ENCODE measurements at regions not wholly inside any gene's neighbourhood (a gene's known extent, or its start where the extent isn't known, plus 50 kb on each side); places are given as distances from the start of the nearest gene placed in this dataset.
"Not testable (repeated sequence)": the region's sequence is repeated elsewhere in the genome, so short reads cannot be mapped to it uniquely, and the experiment has no call there.

DNA sequence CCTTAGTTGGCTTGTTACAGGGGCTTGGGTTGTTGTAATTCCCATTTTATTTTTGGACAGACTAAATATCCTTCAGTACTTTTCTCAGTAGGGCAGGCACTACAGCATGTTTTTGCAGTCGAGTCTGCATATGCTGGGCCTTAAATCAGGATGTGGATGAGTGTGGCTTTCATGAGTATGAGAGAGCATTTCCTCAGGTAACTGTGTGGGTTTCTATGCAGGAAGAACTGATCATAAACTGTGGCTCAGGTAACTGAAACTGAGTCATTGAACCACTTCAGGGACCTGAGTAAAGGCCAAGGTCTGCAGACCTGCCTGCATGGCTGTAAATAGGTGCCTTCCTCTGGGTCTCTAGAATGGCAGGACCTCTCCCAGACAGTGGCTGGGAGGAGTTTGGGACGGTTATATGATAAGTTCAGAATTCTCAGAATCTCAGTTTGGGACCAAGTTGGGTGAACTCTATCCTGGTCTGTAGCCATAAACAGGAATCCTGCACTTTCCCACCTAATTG is 112.1 kb downstream of the ZNF737 start:
- H3K9ac ChIP-seq (ENCODE audit: low read length in 3 of 3), result no peak overlapping the region
- no peaks in the 10 kb centered on the region for H3K27me3 ChIP-seq (ENCODE audit: control insufficient read depth, insufficient read depth, low read length)
- no peaks in the 10 kb centered on the region for H3K4me1 ChIP-seq (ENCODE audit: control insufficient read depth in 2 of 3, insufficient read depth in 2 of 3, low read depth in 1 of 3, low read length in 3 of 3)
- intact Hi-C loops (cut with DNase I), result no loop called here
- FAIRE-seq (no peak), DNase-seq (no peak)
- no peak overlapping the region for H3K4me3 ChIP-seq (ENCODE audit: low read length in 3 of 3)
- H3K27ac ChIP-seq (ENCODE audit: low read depth in 2 of 2, low read length in 2 of 2), result no peak overlapping the region
- TF ChIP-seq, protein P1, sequence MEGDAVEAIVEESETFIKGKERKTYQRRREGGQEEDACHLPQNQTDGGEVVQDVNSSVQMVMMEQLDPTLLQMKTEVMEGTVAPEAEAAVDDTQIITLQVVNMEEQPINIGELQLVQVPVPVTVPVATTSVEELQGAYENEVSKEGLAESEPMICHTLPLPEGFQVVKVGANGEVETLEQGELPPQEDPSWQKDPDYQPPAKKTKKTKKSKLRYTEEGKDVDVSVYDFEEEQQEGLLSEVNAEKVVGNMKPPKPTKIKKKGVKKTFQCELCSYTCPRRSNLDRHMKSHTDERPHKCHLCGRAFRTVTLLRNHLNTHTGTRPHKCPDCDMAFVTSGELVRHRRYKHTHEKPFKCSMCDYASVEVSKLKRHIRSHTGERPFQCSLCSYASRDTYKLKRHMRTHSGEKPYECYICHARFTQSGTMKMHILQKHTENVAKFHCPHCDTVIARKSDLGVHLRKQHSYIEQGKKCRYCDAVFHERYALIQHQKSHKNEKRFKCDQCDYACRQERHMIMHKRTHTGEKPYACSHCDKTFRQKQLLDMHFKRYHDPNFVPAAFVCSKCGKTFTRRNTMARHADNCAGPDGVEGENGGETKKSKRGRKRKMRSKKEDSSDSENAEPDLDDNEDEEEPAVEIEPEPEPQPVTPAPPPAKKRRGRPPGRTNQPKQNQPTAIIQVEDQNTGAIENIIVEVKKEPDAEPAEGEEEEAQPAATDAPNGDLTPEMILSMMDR (IDR thresholded peaks at IDR 0.05; ENCODE audit: borderline replicate concordance, extremely low read depth, insufficient read depth), result no peak
- no peaks in the 10 kb centered on the region for H3K36me3 ChIP-seq (ENCODE audit: control insufficient read depth in 2 of 3, insufficient read depth in 3 of 3, low read length in 3 of 3)
- no peaks in the 10 kb centered on the region for H3K9me3 ChIP-seq (ENCODE audit: control insufficient read depth in 2 of 3, insufficient read depth in 1 of 3, low read length in 3 of 3)

DNA sequence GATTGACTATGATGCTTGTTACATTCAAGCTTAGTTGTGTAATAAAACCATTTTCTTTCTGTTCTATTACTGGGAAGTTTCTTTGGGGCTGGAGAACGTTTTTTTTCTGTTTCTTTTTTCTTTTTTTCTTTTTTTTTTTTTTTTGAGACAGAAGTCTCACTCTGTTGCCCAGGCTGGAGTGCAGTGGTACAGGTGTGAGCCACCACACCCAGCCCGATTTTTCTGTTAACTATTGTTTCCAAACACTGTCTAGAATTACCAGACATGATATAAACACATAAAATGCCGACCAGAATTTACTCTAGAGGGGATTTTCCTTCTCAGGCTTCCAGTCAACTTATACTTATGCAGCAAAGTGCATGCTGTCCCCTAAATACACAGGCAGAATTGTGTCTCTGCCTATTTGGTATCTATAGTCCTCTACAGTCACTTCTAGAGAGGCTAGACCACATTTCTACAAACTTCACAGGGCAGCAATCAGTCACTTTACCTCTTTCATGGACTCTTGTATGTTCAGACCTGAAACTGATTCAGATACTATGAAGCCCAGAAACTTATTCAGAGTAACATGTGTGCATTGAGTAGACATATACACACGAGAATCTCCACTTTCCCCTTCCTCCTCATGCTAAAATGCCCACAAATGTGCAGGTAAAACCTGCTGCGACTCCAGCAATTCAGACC is 121.2 kb downstream of the ZNF737 start:
- intact Hi-C loops (cut with DNase I), result no loop called here
- no peaks in the 10 kb centered on the region for H3K9me3 ChIP-seq (ENCODE audit: control insufficient read depth in 2 of 3, insufficient read depth in 1 of 3, low read length in 3 of 3)
- H3K27ac ChIP-seq (ENCODE audit: low read depth in 2 of 2, low read length in 2 of 2), result no peak overlapping the region
- H3K27me3 ChIP-seq (ENCODE audit: control insufficient read depth, insufficient read depth, low read length), result no peaks in the 10 kb centered on the region
- DNase-seq, result no peak
- H3K4me1 ChIP-seq (ENCODE audit: control insufficient read depth in 2 of 3, insufficient read depth in 2 of 3, low read depth in 1 of 3, low read length in 3 of 3), result peaks cover 0 to 7% (median 0%) of the 10 kb centered on the region in 3 donors
- TF ChIP-seq, protein P1 (IDR thresholded peaks at IDR 0.05; ENCODE audit: borderline replicate concordance, extremely low read depth, insufficient read depth), result no peak
- peak; percentile 11 for FAIRE-seq
- no peaks in the 10 kb centered on the region for H3K36me3 ChIP-seq (ENCODE audit: control insufficient read depth in 2 of 3, insufficient read depth in 3 of 3, low read length in 3 of 3)
- H3K9ac ChIP-seq (ENCODE audit: low read length in 3 of 3), result no peak overlapping the region
- H3K4me3 ChIP-seq (ENCODE audit: low read length in 3 of 3), result no peak overlapping the region

GRCh38 chr19:20432266-20432842 is 133.2 kb downstream of the ZNF737 start:
- H3K36me3 ChIP-seq (ENCODE audit: control insufficient read depth in 2 of 3, insufficient read depth in 3 of 3, low read length in 3 of 3); H3K9me3 ChIP-seq (ENCODE audit: control insufficient read depth in 2 of 3, insufficient read depth in 1 of 3, low read length in 3 of 3); H3K27me3 ChIP-seq (ENCODE audit: control insufficient read depth, insufficient read depth, low read length); intact Hi-C loops (cut with DNase I); H3K4me1 ChIP-seq (ENCODE audit: control insufficient read depth in 2 of 3, insufficient read depth in 2 of 3, low read depth in 1 of 3, low read length in 3 of 3); FAIRE-seq: not testable (repeated sequence)
- DNase-seq, result peak in 2 of 5 donors; percentile 8 to 76
- Histone ChIP-seq H3K4me3 (ENCODE audit: low read length in 3 of 3) (peak overlapping the region in 2 of 3 donors; percentile 56 to 61), H3K27ac (ENCODE audit: low read depth in 2 of 2, low read length in 2 of 2) (peak overlapping the region in 1 of 2 donors; percentile 68), H3K9ac (ENCODE audit: low read length in 3 of 3) (peak overlapping the region in 1 of 3 donors; percentile 52)

- TF ChIP-seq, protein P1 (IDR thresholded peaks at IDR 0.05; ENCODE audit: borderline replicate concordance, extremely low read depth, insufficient read depth), result no peak
- intact Hi-C loops (cut with DNase I), result no loop called here
- FAIRE-seq (no peak), DNase-seq (peak in 1 of 5 donors; percentile 56)
- Histone ChIP-seq H3K9ac (ENCODE audit: low read length in 3 of 3) (peak overlapping the region in 1 of 3 donors; percentile 52), H3K36me3 (ENCODE audit: control insufficient read depth in 2 of 3, insufficient read depth in 3 of 3, low read length in 3 of 3) (no peaks in the 10 kb centered on the region), H3K4me3 (ENCODE audit: low read length in 3 of 3) (peak overlapping the region in 2 of 3 donors; percentile 56 to 61), H3K4me1 (ENCODE audit: control insufficient read depth in 2 of 3, insufficient read depth in 2 of 3, low read depth in 1 of 3, low read length in 3 of 3) (peaks cover 0 to 4% (median 0%) of the 10 kb centered on the region in 3 donors), H3K27ac (ENCODE audit: low read depth in 2 of 2, low read length in 2 of 2) (peak overlapping the region; percentile 68 to 75), H3K9me3 (ENCODE audit: control insufficient read depth in 2 of 3, insufficient read depth in 1 of 3, low read length in 3 of 3) (no peaks in the 10 kb centered on the region), H3K27me3 (ENCODE audit: control insufficient read depth, insufficient read depth, low read length) (no peaks in the 10 kb centered on the region)
Measured at GRCh38 chr19:20431826-20432225, 133.8 kb downstream of the ZNF737 start.

All from kidney (tissue), 13 donors.